ENCODE measurements at regions not wholly inside any gene's neighbourhood (a gene's known extent, or its start where the extent isn't known, plus 50 kb on each side); places are given as distances from the start of the nearest gene placed in this dataset.

GRCh38 chr10:3382092-3382491 lies 209.5 kb upstream of the PITRM1 start:
- TF ChIP-seq CTCF (IDR thresholded peaks at IDR 0.05) (no peak), POLR2A (IDR thresholded peaks at IDR 0.05) (no peak)
